Fibroblast of lung (primary cell): ENCODE measurements at regions not wholly inside any gene's neighbourhood (a gene's known extent, or its start where the extent isn't known, plus 50 kb on each side); places are given as distances from the start of the nearest gene placed in this dataset.

Source experiments
- DNase-seq, 2 donors: peaks; one replicate each; pipeline versions ENCODE4 v3.0.0 to v3.0.0-alpha.2; 2010; ENCODE audit warnings: low read depth in 2 of 2
- H2AFZ ChIP-seq: 2 replicates; pipeline ENCODE4 v1.5.1; 2012; ENCODE audit warnings: low read length, control low read depth, inconsistent platforms
- H3K27ac ChIP-seq: 2 replicates; pipeline ENCODE4 v1.5.1; 2011; ENCODE audit warnings: low read length, control low read depth; ENCODE audit not compliant: insufficient read depth
- H3K27me3 ChIP-seq: 2 replicates; pipeline ENCODE4 v1.5.1; 2011; ENCODE audit warnings: mild to moderate bottlenecking, low read length; ENCODE audit not compliant: control insufficient read depth, insufficient read depth
- H3K36me3 ChIP-seq: 2 replicates; pipeline ENCODE4 v1.5.1; 2011; ENCODE audit warnings: low read length; ENCODE audit not compliant: control insufficient read depth, insufficient read depth
- H3K4me1 ChIP-seq: 2 replicates; pipeline ENCODE4 v1.5.1; 2011; ENCODE audit warnings: low read length; ENCODE audit not compliant: control insufficient read depth, insufficient read depth; ENCODE audit errors: extremely low read depth
- H3K4me2 ChIP-seq: 2 replicates; pipeline ENCODE4 v1.5.1; 2011; ENCODE audit warnings: low read length, control low read depth; ENCODE audit not compliant: insufficient read depth; ENCODE audit errors: extremely low read depth
- H3K4me3 ChIP-seq, 4 experiments: fragments of 200-600 bp in 1 of 4; sonication (generic) in 1 of 4; replicated peaks in 1 of 4; 2 replicates each; pipeline ENCODE4 v1.5.1; 2011 to 2016; ENCODE audit warnings: low read length in 4 of 4, low read depth in 3 of 4, mild to moderate bottlenecking in 3 of 4, control low read depth in 2 of 4, inconsistent platforms in 1 of 4, mixed read lengths in 1 of 4; ENCODE audit not compliant: insufficient read depth in 1 of 4; ENCODE audit errors: control extremely low read depth in 1 of 4
- H3K79me2 ChIP-seq: 2 replicates; pipeline ENCODE4 v1.5.1; 2012; ENCODE audit warnings: mild to moderate bottlenecking, low read length, inconsistent platforms; ENCODE audit not compliant: control insufficient read depth, insufficient read depth
- H3K9ac ChIP-seq: 2 replicates; pipeline ENCODE4 v1.5.1; 2011; ENCODE audit warnings: mild to moderate bottlenecking, low read length, control low read depth; ENCODE audit not compliant: insufficient read depth
- H3K9me3 ChIP-seq: 2 replicates; pipeline ENCODE4 v1.5.1; 2012; ENCODE audit warnings: low read depth, low read length; ENCODE audit not compliant: control insufficient read depth, insufficient read depth
- H4K20me1 ChIP-seq: 2 replicates; pipeline ENCODE4 v1.5.1; 2011; ENCODE audit warnings: low read length; ENCODE audit not compliant: control insufficient read depth, insufficient read depth; ENCODE audit errors: extremely low read depth
- CTCF ChIP-seq, 2 donors: IDR thresholded peaks in 1 of 2; conservative IDR thresholded peaks in 1 of 2; 1 replicate in 1 of 2; 2 replicates in 1 of 2; pipeline ENCODE4 v1.5.1; 2011 to 2012; ENCODE audit warnings: low read length in 2 of 2, control low read depth in 1 of 2, inconsistent platforms in 1 of 2, low read depth in 1 of 2, mild to moderate bottlenecking in 1 of 2
- EZH2 ChIP-seq: IDR thresholded peaks from 2 replicates; pipeline ENCODE4 v1.5.1; 2012; ENCODE audit warnings: low read length, control low read depth, mild to moderate bottlenecking; ENCODE audit errors: missing control alignments

DNA sequence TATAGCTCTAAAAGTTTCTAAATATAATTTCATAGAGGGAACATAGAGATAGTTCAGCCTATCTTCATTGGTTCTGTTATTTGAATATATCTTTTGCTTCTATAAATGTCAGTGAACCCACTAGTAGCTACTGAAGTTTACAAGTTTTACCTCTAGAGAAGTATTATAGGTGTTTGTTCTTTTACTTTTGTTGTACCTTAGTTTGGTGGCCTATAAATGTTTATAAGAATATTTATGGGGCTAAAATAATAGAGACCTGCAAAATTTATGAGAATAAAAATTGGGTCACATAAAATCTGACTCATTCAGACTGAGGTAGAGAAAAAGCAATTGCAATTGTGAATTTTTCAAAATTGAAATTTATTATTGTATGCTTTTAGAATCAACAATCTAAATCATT is 162.6 kb downstream of the SERPINI1 start:
- no peaks in the 10 kb centered on the region for H4K20me1 ChIP-seq
- no peaks in the 10 kb centered on the region for H3K36me3 ChIP-seq
- no peaks in the 10 kb centered on the region for H3K79me2 ChIP-seq
- no peak overlapping the region for H2AFZ ChIP-seq
- H3K9ac ChIP-seq, result no peak overlapping the region
- no peak for TF ChIP-seq EZH2
- no peak for TF ChIP-seq CTCF (conservative IDR thresholded peaks at IDR 0.05 in 1 of 2, IDR thresholded peaks at IDR 0.05 in 1 of 2; ENCODE audit: low read depth in 1 of 2, low read length in 2 of 2)
- H3K27me3 ChIP-seq, result no peaks in the 10 kb centered on the region
- no peak overlapping the region for H3K27ac ChIP-seq
- H3K9me3 ChIP-seq, result no peaks in the 10 kb centered on the region
- H3K4me3 ChIP-seq, result no peak overlapping the region
- DNase-seq, result no peak
- H3K4me1 ChIP-seq, result no peaks in the 10 kb centered on the region
- H3K4me2 ChIP-seq, result no peak overlapping the region

- H4K20me1 ChIP-seq, result no peaks in the 10 kb centered on the region
- no peak overlapping the region for H2AFZ ChIP-seq
- no peaks in the 10 kb centered on the region for H3K36me3 ChIP-seq
- TF ChIP-seq EZH2 (no peak), CTCF (conservative IDR thresholded peaks at IDR 0.05 in 1 of 2, IDR thresholded peaks at IDR 0.05 in 1 of 2; ENCODE audit: low read depth in 1 of 2, low read length in 2 of 2) (no peak)
- DNase-seq, result no peak
- no peaks in the 10 kb centered on the region for H3K27me3 ChIP-seq
- no peak overlapping the region for H3K4me3 ChIP-seq
- no peak overlapping the region for H3K9ac ChIP-seq
- no peaks in the 10 kb centered on the region for H3K79me2 ChIP-seq
- H3K9me3 ChIP-seq, result no peaks in the 10 kb centered on the region
- H3K4me1 ChIP-seq, result no peaks in the 10 kb centered on the region
- no peak overlapping the region for H3K27ac ChIP-seq
- no peak overlapping the region for H3K4me2 ChIP-seq
These were observed 160.2 kb downstream of the SERPINI1 start for GRCh38 chr3:167895684-167896083.

- Histone ChIP-seq H3K9ac (no peak overlapping the region), H3K9me3 (no peaks in the 10 kb centered on the region), H3K36me3 (no peaks in the 10 kb centered on the region), H3K79me2 (no peaks in the 10 kb centered on the region), H4K20me1 (no peaks in the 10 kb centered on the region), H3K4me1 (no peaks in the 10 kb centered on the region), H3K4me3 (no peak overlapping the region), H3K4me2 (no peak overlapping the region), H2AFZ (no peak overlapping the region), H3K27ac (no peak overlapping the region), H3K27me3 (no peaks in the 10 kb centered on the region)
- TF ChIP-seq EZH2 (no peak), CTCF (conservative IDR thresholded peaks at IDR 0.05 in 1 of 2, IDR thresholded peaks at IDR 0.05 in 1 of 2; ENCODE audit: low read depth in 1 of 2, low read length in 2 of 2) (no peak)
- no peak for DNase-seq
These were observed 159.7 kb downstream of the SERPINI1 start for GRCh38 chr3:167895178-167895577.
